H9 (cell line): ENCODE measurements at regions not wholly inside any gene's neighbourhood (a gene's known extent, or its start where the extent isn't known, plus 50 kb on each side); places are given as distances from the start of the nearest gene placed in this dataset.

ENCODE experiments used
- DNase-seq: peaks from one replicate; pipeline ENCODE4 v3.0.0-alpha.2; 2017
- H2AFZ ChIP-seq: one replicate; pipeline ENCODE4 v1.6.1; 2013; ENCODE audit warnings: mild to moderate bottlenecking, low read length, control low read depth, moderate library complexity
- H2AK5ac ChIP-seq: 2 replicates; pipeline ENCODE4 v1.6.1; 2013; ENCODE audit warnings: low read length, control low read depth, mixed read lengths; ENCODE audit not compliant: insufficient read length
- H2BK120ac ChIP-seq: one replicate; pipeline ENCODE4 v1.6.1; 2013; ENCODE audit warnings: low read depth, mild to moderate bottlenecking, low read length, control low read depth, inconsistent platforms; ENCODE audit not compliant: poor library complexity, severe bottlenecking
- H2BK12ac ChIP-seq: 2 replicates; pipeline ENCODE4 v1.6.1; 2013; ENCODE audit warnings: low read length, control low read depth, mixed read lengths, low read depth; ENCODE audit not compliant: insufficient read length
- H2BK15ac ChIP-seq: 2 replicates; pipeline ENCODE4 v1.6.1; 2013; ENCODE audit warnings: low read depth, low read length, control low read depth
- H2BK20ac ChIP-seq: one replicate; pipeline ENCODE4 v1.6.1; 2013; ENCODE audit warnings: low read depth, mild to moderate bottlenecking, low read length, control low read depth, inconsistent platforms; ENCODE audit not compliant: poor library complexity, severe bottlenecking
- H2BK5ac ChIP-seq: 2 replicates; pipeline ENCODE4 v1.6.1; 2013; ENCODE audit warnings: low read length, control low read depth, mixed read lengths; ENCODE audit not compliant: insufficient read length
- H3K14ac ChIP-seq: 2 replicates; pipeline ENCODE4 v1.6.1; 2013; ENCODE audit warnings: low read length, control low read depth; ENCODE audit not compliant: insufficient read depth
- H3K18ac ChIP-seq: 2 replicates; pipeline ENCODE4 v1.6.1; 2013; ENCODE audit warnings: low read depth, mild to moderate bottlenecking, mixed read lengths, low read length, control low read depth; ENCODE audit not compliant: insufficient read length
- H3K23ac ChIP-seq: 2 replicates; pipeline ENCODE4 v1.6.1; 2013; ENCODE audit warnings: low read length, control low read depth, mixed read lengths, low read depth; ENCODE audit not compliant: insufficient read length
- H3K23me2 ChIP-seq: 2 replicates; pipeline ENCODE4 v1.6.1; 2013; ENCODE audit warnings: low read depth, mild to moderate bottlenecking, mixed read lengths, low read length, control low read depth; ENCODE audit not compliant: insufficient read length, poor library complexity, severe bottlenecking
- H3K27ac ChIP-seq: 2 replicates; pipeline ENCODE4 v1.5.1; 2013; ENCODE audit warnings: low read length, control low read depth, mixed read lengths, low read depth; ENCODE audit not compliant: insufficient read length
- H3K27me3 ChIP-seq: 2 replicates; pipeline ENCODE4 v1.6.1; 2013; ENCODE audit warnings: low read length, control low read depth, inconsistent platforms; ENCODE audit not compliant: insufficient read depth
- H3K4ac ChIP-seq: 2 replicates; pipeline ENCODE4 v1.6.1; 2013; ENCODE audit warnings: low read depth, mild to moderate bottlenecking, control low read depth, inconsistent platforms, low read length, moderate library complexity
- H3K4me1 ChIP-seq: 2 replicates; pipeline ENCODE4 v1.6.1; 2013; ENCODE audit warnings: low read length, control low read depth, inconsistent platforms; ENCODE audit not compliant: insufficient read depth
- H3K4me2 ChIP-seq: 2 replicates; pipeline ENCODE4 v1.6.1; 2013; ENCODE audit warnings: low read length, control low read depth, mixed read lengths; ENCODE audit not compliant: insufficient read length, insufficient read depth
- H3K56ac ChIP-seq: 2 replicates; pipeline ENCODE4 v1.6.1; 2013; ENCODE audit warnings: low read depth, mild to moderate bottlenecking, mixed read lengths, low read length, control low read depth; ENCODE audit not compliant: insufficient read length
- H3K79me1 ChIP-seq: 2 replicates; pipeline ENCODE4 v1.6.1; 2013; ENCODE audit warnings: low read depth, mild to moderate bottlenecking, moderate library complexity, low read length, control low read depth, inconsistent platforms; ENCODE audit not compliant: insufficient read depth, poor library complexity, severe bottlenecking
- H3K79me2 ChIP-seq: 2 replicates; pipeline ENCODE4 v1.6.1; 2013; ENCODE audit warnings: low read length, control low read depth, inconsistent platforms; ENCODE audit not compliant: insufficient read depth
- H3K9ac ChIP-seq: 2 replicates; pipeline ENCODE4 v1.6.1; 2013; ENCODE audit warnings: low read length, control low read depth, mixed read lengths; ENCODE audit not compliant: insufficient read length; ENCODE audit errors: extremely low read depth
- H3K9me3 ChIP-seq: one replicate; pipeline ENCODE4 v1.6.1; 2013; ENCODE audit warnings: low read depth, low read length, inconsistent platforms; ENCODE audit not compliant: control insufficient read depth
- H3T11ph ChIP-seq: one replicate; pipeline ENCODE4 v1.6.1; 2013; ENCODE audit warnings: mild to moderate bottlenecking, low read length, control low read depth, inconsistent platforms
- H4K20me1 ChIP-seq: one replicate; pipeline ENCODE4 v1.6.1; 2013; ENCODE audit not compliant: control insufficient read depth, insufficient read length, insufficient read depth
- H4K5ac ChIP-seq: 2 replicates; pipeline ENCODE4 v1.6.1; 2013; ENCODE audit warnings: low read depth, mild to moderate bottlenecking, mixed read lengths, low read length, control low read depth; ENCODE audit not compliant: insufficient read length
- H4K8ac ChIP-seq: replicated peaks from 2 replicates; pipeline ENCODE4 v1.6.1; 2013; ENCODE audit warnings: low read length, control low read depth, mixed read lengths, low read depth; ENCODE audit not compliant: insufficient read length
- H4K91ac ChIP-seq: 2 replicates; pipeline ENCODE4 v1.6.1; 2013; ENCODE audit warnings: low read depth, mild to moderate bottlenecking, moderate library complexity, mixed read lengths, low read length, control low read depth; ENCODE audit not compliant: insufficient read length
- H3K27ac Mint-ChIP-seq, 3 experiments: 2 replicates in 2 of 3; 3 replicates in 1 of 3; pipeline ENCODE4 v1.8.0; 2020 to 2021; ENCODE audit warnings: mixed read lengths in 3 of 3, mild to moderate bottlenecking in 1 of 3, moderate library complexity in 1 of 3
- H3K27me3 Mint-ChIP-seq: 2 replicates; pipeline ENCODE4 v1.8.0; 2021; ENCODE audit warnings: low read depth, mild to moderate bottlenecking, moderate library complexity, mixed read lengths
- H3K36me3 Mint-ChIP-seq, 3 experiments: 2 replicates in 2 of 3; 3 replicates in 1 of 3; pipeline ENCODE4 v1.8.0; 2020 to 2021; ENCODE audit warnings: low read depth in 3 of 3, mixed read lengths in 3 of 3; ENCODE audit not compliant: insufficient read depth in 1 of 3
- H3K4me1 Mint-ChIP-seq, 2 experiments: 2 replicates each; pipeline ENCODE4 v1.8.0; 2020; ENCODE audit warnings: mixed read lengths in 2 of 2
- H3K4me3 Mint-ChIP-seq, 2 experiments: 2 replicates in 1 of 2; 3 replicates in 1 of 2; pipeline ENCODE4 v1.8.0; 2020 to 2021; ENCODE audit warnings: mild to moderate bottlenecking in 2 of 2, mixed read lengths in 2 of 2, moderate library complexity in 1 of 2
- H3K9me3 Mint-ChIP-seq, 2 experiments: 2 replicates in 1 of 2; 3 replicates in 1 of 2; pipeline ENCODE4 v1.8.0; 2020; ENCODE audit warnings: mild to moderate bottlenecking in 2 of 2, mixed read lengths in 2 of 2, moderate library complexity in 1 of 2
- CTCF ChIP-seq: fragments of 200-600 bp; sonication (generic); conservative IDR thresholded peaks from 3 replicates; pipeline ENCODE4 v1.8.0; 2021; ENCODE audit warnings: antibody characterized with exemption, mild to moderate bottlenecking
- WGBS: extraction: QIAGEN DNeasy Blood & Tissue Kit; methylation state at CpG from one replicate; pipeline ENCODE4 v1.1.7; 2013; ENCODE audit warnings: missing lambda C conversion rate, low lambda C conversion rate, mixed read lengths; ENCODE audit not compliant: insufficient read length; ENCODE audit errors: extremely low coverage; 5-methylcytosine and 5-hydroxymethylcytosine counted together

- Histone ChIP-seq H3K23ac (no peak overlapping the region), H3K27ac (no peak overlapping the region), H4K8ac (no peak overlapping the region), H3K14ac (no peak overlapping the region), H3K4ac (no peak overlapping the region), H3K9me3 (no peaks in the 10 kb centered on the region), H2BK20ac (no peak overlapping the region), H3K9ac (no peak overlapping the region), H3K79me1 (no peaks in the 10 kb centered on the region), H3K56ac (no peak overlapping the region), H3T11ph (no peak overlapping the region), H2BK12ac (no peak overlapping the region), H3K23me2 (no peaks in the 10 kb centered on the region), H2BK120ac (no peak overlapping the region), H2BK5ac (no peak overlapping the region), H3K4me2 (no peak overlapping the region), H4K5ac (no peak overlapping the region), H2AK5ac (no peak overlapping the region), H3K27me3 (no peaks in the 10 kb centered on the region), H3K79me2 (no peaks in the 10 kb centered on the region), H3K4me1 (no peaks in the 10 kb centered on the region), H4K20me1 (no peaks in the 10 kb centered on the region), H3K18ac (no peak overlapping the region), H2AFZ (no peak overlapping the region), H2BK15ac (no peak overlapping the region), H4K91ac (no peak overlapping the region)
- H3K9me3 Mint-ChIP-seq = no peaks in the 10 kb centered on the region
- H3K36me3 Mint-ChIP-seq = no peaks in the 10 kb centered on the region; a peak in 1 of 7 replicates
- no peak for TF ChIP-seq CTCF
- H3K4me1 Mint-ChIP-seq = peaks cover under 1 to 8% of the 10 kb centered on the region in 2 experiments; a peak in 2 of 4 replicates
- no peaks in the 10 kb centered on the region for H3K27me3 Mint-ChIP-seq
- no peak for DNase-seq
- no peak overlapping the region for H3K27ac Mint-ChIP-seq
- WGBS = no CpG with 5 or more reads among the region's 2 CpGs
- H3K4me3 Mint-ChIP-seq = no peak overlapping the region
Observed at GRCh38 chr3:76111808-76112207, 326.5 kb upstream of the ZNF717 start.
